PC-9 (cell line): ENCODE measurements at regions not wholly inside any gene's neighbourhood (a gene's known extent, or its start where the extent isn't known, plus 50 kb on each side); places are given as distances from the start of the nearest gene placed in this dataset.

Source experiments
- EZH2 ChIP-seq: fragments of 200-600 bp; sonication (generic); IDR thresholded peaks from 2 replicates; pipeline ENCODE4 v1.8.0; 2017; ENCODE audit warnings: antibody characterized with exemption, low read depth
- TF ChIP-seq, protein P1 (sequence below): fragments of 200-600 bp; sonication (generic); conservative IDR thresholded peaks from 2 replicates; pipeline ENCODE4 v1.6.1; 2017; ENCODE audit warnings: mixed run types, antibody characterized with exemption, mild to moderate bottlenecking, moderate library complexity

GRCh38 chr21:20169812-20170576, 828.2 kb upstream of the NCAM2 start:
- TF ChIP-seq, protein P1, sequence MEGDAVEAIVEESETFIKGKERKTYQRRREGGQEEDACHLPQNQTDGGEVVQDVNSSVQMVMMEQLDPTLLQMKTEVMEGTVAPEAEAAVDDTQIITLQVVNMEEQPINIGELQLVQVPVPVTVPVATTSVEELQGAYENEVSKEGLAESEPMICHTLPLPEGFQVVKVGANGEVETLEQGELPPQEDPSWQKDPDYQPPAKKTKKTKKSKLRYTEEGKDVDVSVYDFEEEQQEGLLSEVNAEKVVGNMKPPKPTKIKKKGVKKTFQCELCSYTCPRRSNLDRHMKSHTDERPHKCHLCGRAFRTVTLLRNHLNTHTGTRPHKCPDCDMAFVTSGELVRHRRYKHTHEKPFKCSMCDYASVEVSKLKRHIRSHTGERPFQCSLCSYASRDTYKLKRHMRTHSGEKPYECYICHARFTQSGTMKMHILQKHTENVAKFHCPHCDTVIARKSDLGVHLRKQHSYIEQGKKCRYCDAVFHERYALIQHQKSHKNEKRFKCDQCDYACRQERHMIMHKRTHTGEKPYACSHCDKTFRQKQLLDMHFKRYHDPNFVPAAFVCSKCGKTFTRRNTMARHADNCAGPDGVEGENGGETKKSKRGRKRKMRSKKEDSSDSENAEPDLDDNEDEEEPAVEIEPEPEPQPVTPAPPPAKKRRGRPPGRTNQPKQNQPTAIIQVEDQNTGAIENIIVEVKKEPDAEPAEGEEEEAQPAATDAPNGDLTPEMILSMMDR, result no peak
- no peak for TF ChIP-seq EZH2
